ENCODE measurements at regions not wholly inside any gene's neighbourhood (a gene's known extent, or its start where the extent isn't known, plus 50 kb on each side); places are given as distances from the start of the nearest gene placed in this dataset.

- Histone ChIP-seq H3K4me3 (ENCODE audit: low read depth in 2 of 2, low read length in 2 of 2) (no peak overlapping the region), H3K9me3 (ENCODE audit: control insufficient read depth, insufficient read depth, low read depth, low read length) (0 out of 2 replicates have a peak, but pooled peaks cover 5% of the 10 kb centered on the region), H3K27me3 (ENCODE audit: control insufficient read depth, insufficient read depth, low read length) (no peaks in the 10 kb centered on the region), H3K27ac (ENCODE audit: low read length) (no peak overlapping the region), H3K4me1 (ENCODE audit: control insufficient read depth, insufficient read depth, low read length) (no peaks in the 10 kb centered on the region), H3K36me3 (ENCODE audit: control insufficient read depth, insufficient read depth, low read length) (no peaks in the 10 kb centered on the region)
- ATAC-seq (no peak), DNase-seq (ENCODE audit: low read depth, low spot score) (no peak)
- POLR2A ChIA-PET, result no interaction called here
- CTCF ChIA-PET, result no interaction called here
- no TSS peak for BruUV-seq (replicated peaks)
- TF ChIP-seq POLR2AphosphoS5 (IDR thresholded peaks at IDR 0.05; ENCODE audit: low read depth, low read length) (no peak), REST (IDR thresholded peaks at IDR 0.05; ENCODE audit: insufficient read depth in 1 of 2, low read depth in 2 of 2, low read length in 1 of 2) (no peak), TCF7L2 (IDR thresholded peaks at IDR 0.05; ENCODE audit: low read depth, low read length) (no peak)
- in situ Hi-C loops (cut with HindIII; ENCODE audit: low pct_unique_long_range_greater_than_20kb, low sequenced_read_pairs) (no loop called here), intact Hi-C loops (cut with micrococcal nuclease; ENCODE audit: unreplicated experiment) (no loop called here)
Observed at GRCh38 chr13:32863596-32863995, 152.6 kb upstream of the KL start.

GRCh38 chr13:32866921-32867320 is 149.3 kb upstream of the KL start:
- H3K36me3 ChIP-seq (ENCODE audit: control insufficient read depth, insufficient read depth, low read length), result no peaks in the 10 kb centered on the region
- H3K4me1 ChIP-seq (ENCODE audit: control insufficient read depth, insufficient read depth, low read length), result no peaks in the 10 kb centered on the region
- in situ Hi-C loops (cut with HindIII; ENCODE audit: low pct_unique_long_range_greater_than_20kb, low sequenced_read_pairs) (no loop called here), intact Hi-C loops (cut with micrococcal nuclease; ENCODE audit: unreplicated experiment) (no loop called here)
- H3K27ac ChIP-seq (ENCODE audit: low read length), result no peak overlapping the region
- POLR2A ChIA-PET, result no interaction called here
- peaks cover 3% of the 10 kb centered on the region; the same call in 1 of the 2 replicates for H3K9me3 ChIP-seq (ENCODE audit: control insufficient read depth, insufficient read depth, low read depth, low read length)
- BruUV-seq (replicated peaks), result no TSS peak
- H3K27me3 ChIP-seq (ENCODE audit: control insufficient read depth, insufficient read depth, low read length), result no peaks in the 10 kb centered on the region
- DNase-seq (ENCODE audit: low read depth, low spot score), result no peak
- no peak overlapping the region for H3K4me3 ChIP-seq (ENCODE audit: low read depth in 2 of 2, low read length in 2 of 2)
- no peak for TF ChIP-seq CTCF (IDR thresholded peaks at IDR 0.05)
- TF ChIP-seq REST (IDR thresholded peaks at IDR 0.05; ENCODE audit: insufficient read depth in 1 of 2, low read depth in 2 of 2, low read length in 1 of 2), result no peak
- TF ChIP-seq POLR2AphosphoS5 (IDR thresholded peaks at IDR 0.05; ENCODE audit: low read depth, low read length), result no peak
- TF ChIP-seq TCF7L2 (IDR thresholded peaks at IDR 0.05; ENCODE audit: low read depth, low read length), result no peak
- TF ChIP-seq SIN3A (IDR thresholded peaks at IDR 0.05; ENCODE audit: borderline replicate concordance, insufficient read depth, low read depth, low read length), result no peak
- CTCF ChIA-PET, result no interaction called here
- no peak for ATAC-seq

All from Panc1 (cell line).